Retina (tissue), 1 donor: ENCODE measurements at regions not wholly inside any gene's neighbourhood (a gene's known extent, or its start where the extent isn't known, plus 50 kb on each side); places are given as distances from the start of the nearest gene placed in this dataset.

ENCODE experiments used
- DNase-seq: peaks from one replicate; pipeline ENCODE4 v3.0.0-alpha.2; 2016

- no peak for DNase-seq
Measured at GRCh38 chr2:58671675-58672074, 430.6 kb upstream of the FANCL start.

DNA sequence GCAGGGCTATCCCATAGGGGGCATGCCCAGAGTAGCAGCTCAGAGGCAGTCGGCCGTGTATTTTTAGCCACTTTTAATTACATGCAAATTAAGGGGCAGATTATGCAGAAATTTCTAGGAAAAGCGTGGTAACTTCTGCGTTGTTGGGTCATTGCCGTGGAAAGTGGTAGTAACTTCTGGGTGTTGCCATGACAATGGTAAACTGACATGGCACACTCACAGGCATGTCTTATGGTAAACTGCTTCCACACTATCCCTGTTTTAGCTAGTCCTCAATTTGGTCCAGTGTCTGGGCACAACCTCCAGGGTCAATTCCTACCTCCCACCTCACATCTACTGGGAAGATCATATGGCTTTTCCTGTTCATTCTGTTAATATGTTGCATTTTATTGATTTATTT lies 428.9 kb upstream of the FANCL start:
- DNase-seq = no peak

DNA sequence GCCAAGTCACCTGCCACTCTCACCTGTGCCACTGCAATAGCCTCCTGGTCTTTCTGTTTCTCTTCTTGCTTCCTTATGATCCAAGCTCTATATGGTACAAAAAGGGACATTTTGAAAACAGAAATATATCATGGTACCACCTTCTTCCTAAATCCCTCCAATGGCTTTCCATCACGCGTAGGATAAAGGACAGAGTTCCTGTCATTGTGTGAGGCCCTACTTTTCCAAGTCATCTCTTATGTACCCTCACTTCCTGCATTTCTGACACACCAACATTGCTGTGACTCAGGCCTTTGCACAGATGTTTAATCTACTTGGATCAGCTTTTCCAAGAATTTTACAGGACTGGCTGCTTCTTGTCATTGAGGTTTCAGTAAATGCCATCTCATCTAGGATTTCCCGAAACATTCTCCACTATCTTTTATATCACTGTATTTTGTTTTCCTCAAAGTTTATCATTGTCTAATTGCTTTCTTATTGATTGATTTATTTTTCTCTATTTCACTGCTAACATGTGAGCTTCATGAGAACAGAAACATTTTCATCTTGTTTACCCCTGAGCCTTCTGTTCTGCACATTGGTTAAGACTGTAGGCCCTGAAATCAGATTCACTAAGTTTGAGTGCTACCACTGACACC lies 426.1 kb upstream of the FANCL start:
- no peak for DNase-seq

DNA sequence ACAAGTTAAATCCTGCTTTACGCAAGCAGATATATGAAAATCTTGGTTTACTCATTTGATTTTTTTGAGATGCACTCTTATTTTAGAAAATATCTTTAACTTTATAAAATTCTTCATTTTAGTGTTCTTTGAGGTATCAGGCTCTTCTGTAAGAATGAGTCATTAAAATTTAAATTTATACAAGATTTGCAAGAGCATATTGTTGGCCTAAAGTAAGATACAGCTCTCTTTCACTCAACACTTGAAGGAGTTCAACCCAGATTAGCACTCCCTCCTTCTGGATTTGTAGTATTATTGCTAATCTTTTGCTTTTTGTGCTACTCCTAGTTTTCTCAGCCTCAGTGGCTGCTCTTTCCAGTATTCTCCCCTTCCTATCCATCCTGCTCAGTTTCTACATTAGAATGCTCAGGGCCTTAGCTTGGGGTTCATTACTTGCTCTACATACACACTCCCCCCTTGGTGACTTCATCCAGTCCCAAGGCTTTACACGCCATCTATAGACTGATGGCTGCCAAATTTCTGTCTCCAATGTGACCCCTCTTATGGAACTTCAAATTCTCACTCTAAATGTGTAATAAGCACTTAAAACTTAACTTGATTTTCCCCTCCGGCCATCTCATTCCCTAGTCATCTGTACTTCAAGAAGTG lies 425.3 kb upstream of the FANCL start:
- no peak for DNase-seq

GRCh38 chr2:58665154-58665553 lies 424.0 kb upstream of the FANCL start:
- DNase-seq = no peak

DNA sequence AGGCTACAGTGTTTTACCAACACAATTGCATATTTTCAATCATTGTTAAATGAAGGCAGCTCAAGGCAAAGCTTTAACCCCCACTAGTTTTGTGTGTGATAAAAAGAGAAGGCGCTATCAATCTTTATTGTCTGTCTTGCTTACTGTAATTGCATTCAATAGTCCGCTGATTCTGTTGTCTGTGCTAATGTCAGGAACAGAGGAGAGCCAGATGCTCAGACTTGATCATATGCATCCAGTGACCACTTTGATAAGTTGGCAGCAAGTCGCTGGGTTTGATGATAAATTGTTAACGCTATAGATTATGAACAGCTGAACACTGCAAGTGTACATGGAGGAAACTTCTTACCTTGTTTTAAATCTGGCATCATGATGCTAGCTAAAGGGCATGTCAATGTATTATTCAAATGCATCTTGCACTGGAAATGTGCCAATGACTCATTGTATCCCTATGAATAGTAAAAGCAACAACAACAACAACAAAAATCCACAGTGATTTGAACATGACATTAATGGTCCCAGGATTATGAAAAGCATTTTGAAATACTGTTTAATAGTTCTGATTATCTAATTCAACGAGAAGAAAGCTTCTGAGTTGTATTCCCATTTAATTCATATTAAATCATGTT lies 423.5 kb upstream of the FANCL start:
- DNase-seq = peak; percentile 12

DNA sequence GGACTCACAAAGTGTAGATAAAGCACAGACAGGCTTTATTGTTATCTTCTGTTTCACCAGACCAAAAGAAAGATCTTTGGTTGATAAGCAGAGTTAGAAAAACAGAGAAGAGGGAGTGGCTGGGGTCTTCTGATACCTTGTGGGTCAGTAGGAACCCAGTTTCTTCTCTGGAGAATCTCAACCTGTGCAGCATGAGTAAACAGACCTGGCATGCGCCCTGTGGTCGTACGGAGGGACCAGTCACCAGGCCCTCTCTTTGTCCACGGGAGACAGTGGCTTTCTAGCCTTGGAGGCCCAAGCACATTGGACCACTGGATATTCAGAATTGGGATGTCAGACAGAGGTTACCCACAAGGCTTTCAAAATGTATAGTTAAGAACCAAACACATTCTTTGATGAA lies 418.9 kb upstream of the FANCL start:
- DNase-seq = no peak

GRCh38 chr2:58655152-58655551 lies 414.0 kb upstream of the FANCL start:
- DNase-seq = no peak

DNA sequence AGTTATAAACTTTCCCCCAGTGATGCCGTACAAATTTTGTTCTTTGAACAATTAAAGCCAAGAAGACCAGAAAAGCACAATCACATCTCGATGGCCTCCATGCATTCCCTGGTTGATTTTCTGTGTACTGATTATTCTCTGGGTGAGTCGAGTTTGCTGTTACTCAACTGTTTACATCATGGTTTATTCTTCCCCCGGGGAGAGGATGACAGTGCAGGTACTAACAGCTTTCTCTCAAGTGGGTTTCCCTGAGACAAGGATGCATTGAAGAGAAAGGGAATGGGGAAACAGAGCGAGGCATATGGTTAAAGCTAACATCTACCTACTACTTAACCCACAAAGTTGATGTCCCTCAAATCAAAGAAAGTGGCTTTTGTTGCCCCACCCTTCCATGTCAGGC lies 410.8 kb upstream of the FANCL start:
- no peak for DNase-seq

DNA sequence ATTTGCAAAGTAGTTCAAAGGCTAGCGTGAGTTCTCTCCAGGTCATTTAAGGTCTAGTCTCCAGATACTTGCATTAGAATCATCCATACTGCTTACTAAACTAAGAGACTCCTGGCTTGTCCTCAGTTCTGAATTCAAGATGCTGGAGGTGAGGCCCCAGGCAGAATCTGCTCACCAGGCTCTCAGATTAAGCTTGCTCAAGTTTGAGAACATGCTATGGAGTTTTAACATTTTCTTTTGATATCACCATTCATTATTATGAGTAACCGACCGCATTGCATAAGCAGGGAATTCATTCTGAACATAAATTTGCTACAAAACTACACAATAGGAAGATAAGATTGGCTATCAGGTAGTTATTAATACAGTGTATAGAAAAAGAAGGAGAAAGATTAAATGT lies 409.7 kb upstream of the FANCL start:
- DNase-seq = no peak

GRCh38 chr2:58649756-58650155 lies 408.6 kb upstream of the FANCL start:
- DNase-seq = no peak

DNA sequence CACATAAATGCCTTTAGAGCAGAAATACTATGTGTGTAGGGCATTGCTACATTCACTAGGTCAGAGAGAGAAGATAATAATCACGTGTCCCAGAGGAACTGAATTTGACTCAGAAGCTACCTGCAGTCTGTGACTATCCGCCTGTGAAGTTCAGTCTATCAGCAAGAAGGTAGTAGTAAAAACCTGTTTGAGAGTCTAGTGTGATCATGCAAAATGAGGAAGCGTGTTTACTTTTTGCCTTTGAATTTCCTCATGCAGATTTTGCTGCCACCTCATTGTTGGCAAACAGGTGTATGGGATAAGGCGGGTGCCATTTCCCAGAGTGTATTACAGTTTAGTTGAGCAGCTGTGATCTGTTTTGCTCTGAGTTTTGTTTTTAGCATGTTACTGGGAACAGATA lies 403.9 kb upstream of the FANCL start:
- no peak for DNase-seq

DNA sequence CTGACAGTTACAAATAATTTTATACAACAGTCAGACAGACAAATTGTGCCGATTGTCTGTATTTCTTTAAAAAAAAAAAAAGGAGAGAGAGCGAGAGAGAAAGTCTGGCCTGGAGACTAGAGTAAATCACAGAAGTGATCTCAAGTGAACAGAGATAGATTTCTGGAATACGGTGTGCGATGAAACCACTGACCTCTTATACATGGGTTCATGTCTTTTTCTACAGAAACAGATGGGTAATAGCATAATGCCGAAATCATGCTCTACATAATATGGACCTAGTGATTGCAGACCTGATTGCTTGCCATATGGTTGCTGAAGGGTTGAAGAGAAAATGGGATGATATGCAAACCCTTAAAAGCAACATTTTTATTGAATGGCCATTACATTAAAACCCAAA lies 403.3 kb upstream of the FANCL start:
- DNase-seq = no peak

- no peak for DNase-seq
Measured at GRCh38 chr2:58641001-58641400, 399.9 kb upstream of the FANCL start.

- DNase-seq = no peak
Measured at GRCh38 chr2:58640042-58640441, 398.9 kb upstream of the FANCL start.

DNA sequence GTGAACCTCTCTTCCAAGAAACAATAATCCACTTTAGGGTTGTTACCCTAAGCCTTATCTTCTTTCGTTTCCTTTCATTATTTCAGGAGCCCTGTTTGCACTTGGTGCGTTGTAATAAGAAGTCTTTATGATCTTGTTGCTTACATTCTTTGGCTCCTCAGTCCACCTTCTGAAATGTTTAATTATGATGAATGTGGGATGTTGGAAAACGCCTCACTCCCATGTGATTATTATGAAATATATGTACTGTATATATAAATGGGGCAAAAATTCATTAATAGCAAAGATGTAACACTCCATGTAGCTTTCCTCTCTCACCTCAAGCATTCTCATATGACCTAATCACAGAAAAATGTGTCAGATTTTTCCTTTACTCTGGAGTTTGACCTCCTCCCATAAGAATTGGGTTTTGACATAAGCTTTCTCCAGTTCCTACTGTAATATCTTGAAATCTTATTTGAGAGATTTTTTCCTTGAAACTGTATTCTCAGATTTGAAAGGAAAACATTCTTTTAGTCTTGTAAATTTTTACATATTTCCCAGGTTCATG lies 397.2 kb upstream of the FANCL start:
- no peak for DNase-seq

DNA sequence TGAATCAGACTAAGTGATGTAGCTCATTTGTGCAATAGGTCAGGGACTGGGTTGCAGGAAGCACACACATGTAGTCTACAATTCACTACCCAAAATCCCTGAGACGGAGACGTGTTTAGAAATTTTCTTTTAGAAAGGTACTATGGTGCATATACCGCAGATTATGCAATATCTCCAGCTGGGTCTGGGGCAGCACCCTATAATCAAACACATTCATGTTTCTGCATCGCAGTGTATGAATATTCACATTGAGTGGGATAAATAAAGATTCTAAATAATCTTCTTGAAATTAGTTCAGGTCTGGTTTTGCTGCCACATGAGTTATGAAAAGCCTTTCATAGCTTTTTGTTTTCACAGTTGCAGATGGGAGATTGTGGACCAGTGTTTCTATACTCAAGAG lies 395.7 kb upstream of the FANCL start:
- DNase-seq = no peak

- no peak for DNase-seq
Measured at GRCh38 chr2:58635801-58636375, 394.8 kb upstream of the FANCL start.

DNA sequence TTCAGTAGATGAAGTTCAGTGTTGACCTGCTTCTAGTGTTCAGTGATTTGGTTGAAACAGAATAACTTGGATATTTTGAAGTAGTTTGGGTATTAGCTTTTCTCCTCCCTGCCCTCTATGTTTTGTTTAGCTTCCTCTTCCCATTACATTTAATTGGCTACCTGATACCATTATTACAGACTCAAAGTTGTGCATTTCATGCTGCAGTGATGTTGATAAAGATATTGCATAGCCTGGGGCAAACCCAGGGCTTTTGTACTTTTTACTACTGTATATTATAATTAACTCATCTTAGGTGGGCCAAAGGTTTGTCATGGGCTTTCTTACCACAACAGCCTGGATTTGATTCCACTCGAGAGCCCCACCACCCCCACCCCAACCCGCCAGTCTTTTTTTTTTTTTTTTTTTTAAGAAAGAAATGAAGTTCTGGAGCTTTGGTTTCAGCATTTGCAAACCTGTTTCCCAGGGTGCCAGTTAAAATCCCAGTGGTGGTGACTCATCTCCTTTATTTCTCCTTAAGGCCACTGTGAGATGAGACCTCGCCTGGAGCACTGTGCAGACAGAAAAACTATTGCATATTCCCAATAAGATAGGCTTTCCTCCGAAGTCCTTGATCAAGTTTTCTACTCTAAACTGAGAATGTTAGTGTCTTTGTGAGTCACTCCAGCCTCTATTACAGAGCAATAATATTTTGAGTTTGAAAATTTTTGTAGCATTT lies 393.7 kb upstream of the FANCL start:
- DNase-seq = no peak

DNA sequence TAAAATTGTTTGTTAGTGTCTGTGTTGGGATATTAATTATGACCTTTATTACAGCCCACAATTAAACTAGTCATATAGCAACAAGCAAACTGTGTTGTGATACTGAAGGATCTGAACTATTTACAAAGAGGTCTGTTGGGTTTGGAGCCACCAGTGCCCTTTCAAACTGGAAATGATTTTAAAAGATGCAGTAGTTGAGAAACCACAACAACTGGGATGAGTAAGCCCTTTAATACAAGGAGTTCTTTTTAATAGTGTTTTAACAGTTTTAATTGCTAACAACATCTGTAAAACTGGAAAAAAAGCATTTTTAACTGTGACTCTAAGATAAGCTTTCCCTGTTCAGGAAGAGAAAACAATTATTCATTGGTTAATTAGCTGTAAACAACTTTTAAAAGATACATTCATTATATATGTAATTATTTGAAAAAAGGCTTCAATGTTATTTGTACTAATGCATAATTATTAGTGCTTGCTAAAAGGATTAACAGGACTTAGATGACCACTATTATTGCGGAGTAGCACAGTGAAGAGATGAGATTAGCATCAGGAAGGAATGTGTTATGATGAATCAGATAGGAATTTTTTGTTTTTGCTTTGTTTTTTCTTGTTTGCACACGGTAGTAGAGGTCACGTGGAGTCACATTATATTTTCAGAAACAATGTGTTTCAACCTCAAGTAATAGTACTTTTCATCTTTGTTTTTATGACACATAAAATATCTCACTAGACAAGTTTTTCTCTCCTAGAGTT lies 392.7 kb upstream of the FANCL start:
- DNase-seq = no peak

GRCh38 chr2:58631986-58632385 lies 390.9 kb upstream of the FANCL start:
- DNase-seq = no peak

GRCh38 chr2:58629545-58630119 lies 388.5 kb upstream of the FANCL start:
- DNase-seq = no peak
